Liver (tissue), 8 donors: ENCODE measurements at regions not wholly inside any gene's neighbourhood (a gene's known extent, or its start where the extent isn't known, plus 50 kb on each side); places are given as distances from the start of the nearest gene placed in this dataset.

Experiments
- DNase-seq: peaks from one replicate; pipeline ENCODE4 v3.0.0-alpha.2; 2017; ENCODE audit warnings: low spot score
- H3K27ac ChIP-seq, 2 donors: one replicate each; pipeline ENCODE4 v1.7.0; 2013; ENCODE audit warnings: inconsistent platforms in 2 of 2, low read length in 2 of 2, control low read depth in 1 of 2, low read depth in 1 of 2, mild to moderate bottlenecking in 1 of 2
- H3K27me3 ChIP-seq, 4 donors: one replicate each; pipeline versions ENCODE4 v1.6.1 to v1.7.0; 2013; ENCODE audit warnings: low read length in 3 of 4, inconsistent platforms in 1 of 4, mild to moderate bottlenecking in 1 of 4, moderate library complexity in 1 of 4; ENCODE audit not compliant: control insufficient read depth in 4 of 4, insufficient read depth in 4 of 4
- H3K36me3 ChIP-seq, 4 donors: one replicate each; pipeline versions ENCODE4 v1.6.1 to v1.7.0; 2013; ENCODE audit warnings: low read length in 3 of 4, mild to moderate bottlenecking in 3 of 4, low read depth in 1 of 4, moderate library complexity in 1 of 4; ENCODE audit not compliant: control insufficient read depth in 4 of 4, insufficient read depth in 3 of 4
- H3K4me1 ChIP-seq, 4 donors: one replicate each; pipeline versions ENCODE4 v1.6.1 to v1.7.0; 2013; ENCODE audit warnings: low read length in 3 of 4, mild to moderate bottlenecking in 3 of 4, moderate library complexity in 1 of 4; ENCODE audit not compliant: control insufficient read depth in 4 of 4, insufficient read depth in 4 of 4
- H3K4me3 ChIP-seq, 3 donors: one replicate each; pipeline versions ENCODE4 v1.6.1 to v1.7.0; 2013; ENCODE audit warnings: low read length in 3 of 3, control low read depth in 1 of 3, low read depth in 1 of 3, mild to moderate bottlenecking in 1 of 3
- H3K9ac ChIP-seq, 2 donors: one replicate each; pipeline ENCODE4 v1.7.0; 2013; ENCODE audit warnings: low read length in 2 of 2, mild to moderate bottlenecking in 2 of 2, moderate library complexity in 2 of 2, control low read depth in 1 of 2, low read depth in 1 of 2
- H3K9me3 ChIP-seq, 4 donors: one replicate each; pipeline versions ENCODE4 v1.6.1 to v1.7.0; 2013; ENCODE audit warnings: low read length in 3 of 4; ENCODE audit not compliant: control insufficient read depth in 4 of 4
- EGR1 ChIP-seq, 2 donors: IDR thresholded peaks; 2 replicates each; pipeline ENCODE4 v1.6.1; 2016 to 2018; ENCODE audit warnings: antibody characterized with exemption in 2 of 2, low read depth in 2 of 2
- FOXA1 ChIP-seq: IDR thresholded peaks from 2 replicates; pipeline ENCODE4 v1.6.1; 2016; ENCODE audit warnings: antibody characterized with exemption
- FOXA2 ChIP-seq: IDR thresholded peaks from 2 replicates; pipeline ENCODE4 v1.6.1; 2016; ENCODE audit warnings: antibody characterized with exemption
- GABPA ChIP-seq, 2 donors: IDR thresholded peaks in 1 of 2; conservative IDR thresholded peaks in 1 of 2; 2 replicates each; pipeline ENCODE4 v1.6.1; 2016; ENCODE audit warnings: antibody characterized with exemption in 2 of 2, mild to moderate bottlenecking in 1 of 2, moderate library complexity in 1 of 2
- HNF4G ChIP-seq: IDR thresholded peaks from 2 replicates; pipeline ENCODE4 v1.6.1; 2016; ENCODE audit warnings: antibody characterized with exemption
- JUND ChIP-seq, 2 donors: IDR thresholded peaks; 2 replicates each; pipeline ENCODE4 v1.6.1; 2016; ENCODE audit warnings: antibody characterized with exemption in 2 of 2
- MAX ChIP-seq: IDR thresholded peaks from 2 replicates; pipeline ENCODE4 v1.6.1; 2016; ENCODE audit warnings: antibody characterized with exemption
- NR2F2 ChIP-seq: IDR thresholded peaks from 2 replicates; pipeline ENCODE4 v1.6.1; 2016; ENCODE audit warnings: antibody characterized with exemption
- RAD21 ChIP-seq, 2 donors: IDR thresholded peaks; 2 replicates each; pipeline ENCODE4 v1.6.1; 2016; ENCODE audit warnings: antibody characterized with exemption in 2 of 2, mild to moderate bottlenecking in 2 of 2
- SP1 ChIP-seq: IDR thresholded peaks from 2 replicates; pipeline ENCODE4 v1.6.1; 2018; ENCODE audit warnings: antibody characterized with exemption, mild to moderate bottlenecking
- TAF1 ChIP-seq: conservative IDR thresholded peaks from 2 replicates; pipeline ENCODE4 v1.6.1; 2016; ENCODE audit warnings: antibody characterized with exemption, mild to moderate bottlenecking
- YY1 ChIP-seq: IDR thresholded peaks from 2 replicates; pipeline ENCODE4 v1.6.1; 2016; ENCODE audit warnings: antibody characterized with exemption, mild to moderate bottlenecking
- WGBS: extraction: QIAGEN DNeasy Blood & Tissue Kit; methylation state at CpG from one replicate; pipeline ENCODE4 v1.1.7; 2013; 5-methylcytosine and 5-hydroxymethylcytosine counted together
- TF ChIP-seq, protein P1 (sequence below): IDR thresholded peaks from 2 replicates; pipeline ENCODE4 v1.6.1; 2016; ENCODE audit warnings: antibody characterized with exemption
- TF ChIP-seq, protein P2 (sequence below): IDR thresholded peaks from 2 replicates; pipeline ENCODE4 v1.6.1; 2016; ENCODE audit warnings: antibody characterized with exemption, mild to moderate bottlenecking
- TF ChIP-seq, protein P3 (sequence below): IDR thresholded peaks from 2 replicates; pipeline ENCODE4 v1.6.1; 2016; ENCODE audit warnings: antibody characterized with exemption
- TF ChIP-seq, protein P4 (sequence below): fragments of 150-350 bp; IDR thresholded peaks from 2 replicates; pipeline ENCODE4 v1.5.1; 2017; ENCODE audit warnings: improper control_type of control experiment, low read depth, low read length; ENCODE audit not compliant: missing input control
- donor health status: healthy.
- donor health status: healthy.
- donor health status: healthy.
- donor health status: healthy.
- donor health status: healthy.

DNA sequence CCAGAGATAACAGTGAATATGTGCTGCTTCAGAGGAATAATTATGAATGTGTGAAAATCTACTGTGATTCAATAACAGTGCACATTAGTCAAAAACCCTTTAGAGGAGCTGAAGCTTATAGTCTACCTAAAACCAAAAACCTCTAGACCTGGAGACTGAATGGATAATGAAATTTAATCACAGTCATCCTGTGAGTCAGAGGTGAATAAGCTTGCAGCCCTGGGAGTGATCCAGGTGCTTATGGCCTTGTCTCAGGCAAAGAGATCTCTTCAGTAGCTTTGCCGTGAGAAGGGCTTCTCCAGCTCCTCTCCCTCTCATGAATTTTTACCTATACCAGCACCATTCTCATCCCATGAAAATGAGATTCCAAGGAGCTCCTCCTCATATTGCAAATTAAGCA lies 81.3 kb upstream of the RGS4 start:
- Histone ChIP-seq H3K9me3 (no peaks in the 10 kb centered on the region), H3K27ac (no peak overlapping the region), H3K4me3 (no peak overlapping the region), H3K36me3 (no peaks in the 10 kb centered on the region), H3K4me1 (no peaks in the 10 kb centered on the region), H3K27me3 (peaks cover 0 to 2% (median under 1%) of the 10 kb centered on the region in 4 donors), H3K9ac (no peak overlapping the region)
- WGBS, result 90% methylated on average over 1 of the region's 1 CpG
- TF ChIP-seq JUND (IDR thresholded peaks at IDR 0.05) (no peak), NR2F2 (no peak), TAF1 (no peak), RAD21 (IDR thresholded peaks at IDR 0.05) (no peak), FOXA2 (no peak), SP1 (no peak)
- no peak for DNase-seq

DNA sequence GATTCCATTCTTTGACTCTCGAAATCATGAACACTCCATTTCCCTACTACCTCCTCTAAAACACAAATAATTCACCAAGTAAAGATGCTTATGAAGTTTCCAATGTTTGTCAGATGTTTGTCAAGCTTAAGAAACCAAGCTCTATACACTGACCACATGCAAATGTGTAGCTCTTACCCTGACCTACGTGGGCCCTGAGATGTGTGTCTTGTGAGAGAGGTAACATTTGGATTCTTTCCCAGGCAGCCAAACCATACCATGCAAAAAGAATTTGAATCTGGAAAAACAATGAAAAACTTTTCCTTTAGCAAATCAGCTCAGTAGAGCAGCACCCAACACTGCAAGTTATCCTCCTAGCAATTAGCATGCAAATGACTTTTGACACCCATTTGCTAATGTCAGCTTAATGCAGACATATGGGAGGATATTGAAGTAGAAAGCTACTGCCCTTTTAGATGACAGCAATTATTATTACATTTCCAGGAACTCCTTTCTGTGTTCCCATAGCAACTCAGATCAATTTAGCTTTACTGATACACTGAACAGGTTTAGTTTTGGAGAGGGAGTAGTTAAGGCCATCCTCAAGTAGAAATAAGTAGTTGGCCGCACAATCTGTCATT lies 83.2 kb upstream of the RGS4 start:
- Histone ChIP-seq H3K4me1 (no peaks in the 10 kb centered on the region), H3K9ac (no peak overlapping the region), H3K27ac (no peak overlapping the region), H3K4me3 (no peak overlapping the region), H3K27me3 (peaks cover 0 to 2% (median under 1%) of the 10 kb centered on the region in 4 donors), H3K9me3 (no peaks in the 10 kb centered on the region), H3K36me3 (no peaks in the 10 kb centered on the region)
- 84% methylated on average over 3 of the region's 3 CpGs for WGBS
- TF ChIP-seq RAD21 (IDR thresholded peaks at IDR 0.05) (no peak), MAX (no peak), GABPA (IDR thresholded peaks at IDR 0.05 in 1 of 2, conservative IDR thresholded peaks at IDR 0.05 in 1 of 2) (no peak), TAF1 (no peak), FOXA2 (no peak), HNF4G (no peak)
- TF ChIP-seq, protein P1, sequence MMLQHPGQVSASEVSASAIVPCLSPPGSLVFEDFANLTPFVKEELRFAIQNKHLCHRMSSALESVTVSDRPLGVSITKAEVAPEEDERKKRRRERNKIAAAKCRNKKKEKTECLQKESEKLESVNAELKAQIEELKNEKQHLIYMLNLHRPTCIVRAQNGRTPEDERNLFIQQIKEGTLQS, result no peak
- TF ChIP-seq, protein P2, sequence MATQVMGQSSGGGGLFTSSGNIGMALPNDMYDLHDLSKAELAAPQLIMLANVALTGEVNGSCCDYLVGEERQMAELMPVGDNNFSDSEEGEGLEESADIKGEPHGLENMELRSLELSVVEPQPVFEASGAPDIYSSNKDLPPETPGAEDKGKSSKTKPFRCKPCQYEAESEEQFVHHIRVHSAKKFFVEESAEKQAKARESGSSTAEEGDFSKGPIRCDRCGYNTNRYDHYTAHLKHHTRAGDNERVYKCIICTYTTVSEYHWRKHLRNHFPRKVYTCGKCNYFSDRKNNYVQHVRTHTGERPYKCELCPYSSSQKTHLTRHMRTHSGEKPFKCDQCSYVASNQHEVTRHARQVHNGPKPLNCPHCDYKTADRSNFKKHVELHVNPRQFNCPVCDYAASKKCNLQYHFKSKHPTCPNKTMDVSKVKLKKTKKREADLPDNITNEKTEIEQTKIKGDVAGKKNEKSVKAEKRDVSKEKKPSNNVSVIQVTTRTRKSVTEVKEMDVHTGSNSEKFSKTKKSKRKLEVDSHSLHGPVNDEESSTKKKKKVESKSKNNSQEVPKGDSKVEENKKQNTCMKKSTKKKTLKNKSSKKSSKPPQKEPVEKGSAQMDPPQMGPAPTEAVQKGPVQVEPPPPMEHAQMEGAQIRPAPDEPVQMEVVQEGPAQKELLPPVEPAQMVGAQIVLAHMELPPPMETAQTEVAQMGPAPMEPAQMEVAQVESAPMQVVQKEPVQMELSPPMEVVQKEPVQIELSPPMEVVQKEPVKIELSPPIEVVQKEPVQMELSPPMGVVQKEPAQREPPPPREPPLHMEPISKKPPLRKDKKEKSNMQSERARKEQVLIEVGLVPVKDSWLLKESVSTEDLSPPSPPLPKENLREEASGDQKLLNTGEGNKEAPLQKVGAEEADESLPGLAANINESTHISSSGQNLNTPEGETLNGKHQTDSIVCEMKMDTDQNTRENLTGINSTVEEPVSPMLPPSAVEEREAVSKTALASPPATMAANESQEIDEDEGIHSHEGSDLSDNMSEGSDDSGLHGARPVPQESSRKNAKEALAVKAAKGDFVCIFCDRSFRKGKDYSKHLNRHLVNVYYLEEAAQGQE, result no peak
- DNase-seq, result no peak

GRCh38 chr1:162984699-162985098 lies 84.5 kb upstream of the RGS4 start:
- no peaks in the 10 kb centered on the region for H3K36me3 ChIP-seq
- no peak for DNase-seq
- H3K9me3 ChIP-seq, result no peaks in the 10 kb centered on the region
- H3K27me3 ChIP-seq, result peaks cover 0 to 2% (median 0%) of the 10 kb centered on the region in 4 donors
- WGBS, result 48% methylated on average over 2 of the region's 2 CpGs
- no peaks in the 10 kb centered on the region for H3K4me1 ChIP-seq
- no peak overlapping the region for H3K27ac ChIP-seq
- no peak overlapping the region for H3K9ac ChIP-seq
- H3K4me3 ChIP-seq, result no peak overlapping the region
- TF ChIP-seq YY1 (no peak), HNF4G (no peak), RAD21 (IDR thresholded peaks at IDR 0.05) (no peak), FOXA1 (no peak), EGR1 (IDR thresholded peaks at IDR 0.05; ENCODE audit: low read depth in 2 of 2) (no peak), MAX (no peak)
- TF ChIP-seq, protein P3, sequence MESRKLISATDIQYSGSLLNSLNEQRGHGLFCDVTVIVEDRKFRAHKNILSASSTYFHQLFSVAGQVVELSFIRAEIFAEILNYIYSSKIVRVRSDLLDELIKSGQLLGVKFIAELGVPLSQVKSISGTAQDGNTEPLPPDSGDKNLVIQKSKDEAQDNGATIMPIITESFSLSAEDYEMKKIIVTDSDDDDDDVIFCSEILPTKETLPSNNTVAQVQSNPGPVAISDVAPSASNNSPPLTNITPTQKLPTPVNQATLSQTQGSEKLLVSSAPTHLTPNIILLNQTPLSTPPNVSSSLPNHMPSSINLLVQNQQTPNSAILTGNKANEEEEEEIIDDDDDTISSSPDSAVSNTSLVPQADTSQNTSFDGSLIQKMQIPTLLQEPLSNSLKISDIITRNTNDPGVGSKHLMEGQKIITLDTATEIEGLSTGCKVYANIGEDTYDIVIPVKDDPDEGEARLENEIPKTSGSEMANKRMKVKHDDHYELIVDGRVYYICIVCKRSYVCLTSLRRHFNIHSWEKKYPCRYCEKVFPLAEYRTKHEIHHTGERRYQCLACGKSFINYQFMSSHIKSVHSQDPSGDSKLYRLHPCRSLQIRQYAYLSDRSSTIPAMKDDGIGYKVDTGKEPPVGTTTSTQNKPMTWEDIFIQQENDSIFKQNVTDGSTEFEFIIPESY, result no peak
- TF ChIP-seq, protein P2, result no peak
- TF ChIP-seq, protein P4, sequence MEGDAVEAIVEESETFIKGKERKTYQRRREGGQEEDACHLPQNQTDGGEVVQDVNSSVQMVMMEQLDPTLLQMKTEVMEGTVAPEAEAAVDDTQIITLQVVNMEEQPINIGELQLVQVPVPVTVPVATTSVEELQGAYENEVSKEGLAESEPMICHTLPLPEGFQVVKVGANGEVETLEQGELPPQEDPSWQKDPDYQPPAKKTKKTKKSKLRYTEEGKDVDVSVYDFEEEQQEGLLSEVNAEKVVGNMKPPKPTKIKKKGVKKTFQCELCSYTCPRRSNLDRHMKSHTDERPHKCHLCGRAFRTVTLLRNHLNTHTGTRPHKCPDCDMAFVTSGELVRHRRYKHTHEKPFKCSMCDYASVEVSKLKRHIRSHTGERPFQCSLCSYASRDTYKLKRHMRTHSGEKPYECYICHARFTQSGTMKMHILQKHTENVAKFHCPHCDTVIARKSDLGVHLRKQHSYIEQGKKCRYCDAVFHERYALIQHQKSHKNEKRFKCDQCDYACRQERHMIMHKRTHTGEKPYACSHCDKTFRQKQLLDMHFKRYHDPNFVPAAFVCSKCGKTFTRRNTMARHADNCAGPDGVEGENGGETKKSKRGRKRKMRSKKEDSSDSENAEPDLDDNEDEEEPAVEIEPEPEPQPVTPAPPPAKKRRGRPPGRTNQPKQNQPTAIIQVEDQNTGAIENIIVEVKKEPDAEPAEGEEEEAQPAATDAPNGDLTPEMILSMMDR, result no peak
